Type B pancreatic cell (in vitro differentiated cells): ENCODE measurements at regions not wholly inside any gene's neighbourhood (a gene's known extent, or its start where the extent isn't known, plus 50 kb on each side); places are given as distances from the start of the nearest gene placed in this dataset.

Experiments
- DNase-seq: peaks from one replicate; pipeline ENCODE4 v3.0.0; 2021; ENCODE audit warnings: mixed read lengths; ENCODE audit not compliant: unreplicated experiment; ENCODE audit errors: extremely low spot score
- H3K27ac Mint-ChIP-seq: 2 replicates; pipeline ENCODE4 v1.8.0; 2021; ENCODE audit warnings: mild to moderate bottlenecking, mixed read lengths
- H3K27me3 Mint-ChIP-seq: 2 replicates; pipeline ENCODE4 v1.8.0; 2021; ENCODE audit warnings: mixed read lengths
- H3K36me3 Mint-ChIP-seq: 2 replicates; pipeline ENCODE4 v1.8.0; 2021; ENCODE audit warnings: mixed read lengths
- H3K4me1 Mint-ChIP-seq: one replicate; pipeline ENCODE4 v1.8.0; 2021; ENCODE audit warnings: mixed read lengths; ENCODE audit not compliant: unreplicated experiment
- H3K4me3 Mint-ChIP-seq: 2 replicates; pipeline ENCODE4 v1.8.0; 2021; ENCODE audit warnings: mild to moderate bottlenecking, mixed read lengths
- H3K9me3 Mint-ChIP-seq: 2 replicates; pipeline ENCODE4 v1.8.0; 2021; ENCODE audit warnings: mixed read lengths
- CTCF ChIP-seq: fragments of 200-600 bp; sonication (generic); conservative IDR thresholded peaks from 2 replicates; pipeline ENCODE4 v1.5.0; 2021; ENCODE audit warnings: antibody characterized with exemption, mild to moderate bottlenecking

GRCh38 chr16:86387468-86388440 lies 122.6 kb upstream of the FOXF1 start:
- H3K4me3 Mint-ChIP-seq, result no peak overlapping the region

GRCh38 chr16:86388976-86389375 lies 121.4 kb upstream of the FOXF1 start:
- peaks cover 6% of the 10 kb centered on the region for H3K4me1 Mint-ChIP-seq
- DNase-seq, result no peak
- H3K9me3 Mint-ChIP-seq, result no peaks in the 10 kb centered on the region
- H3K27me3 Mint-ChIP-seq, result peaks cover 36% of the 10 kb centered on the region
- TF ChIP-seq CTCF, result no peak
- no peaks in the 10 kb centered on the region for H3K36me3 Mint-ChIP-seq
- H3K4me3 Mint-ChIP-seq, result no peak overlapping the region
- H3K27ac Mint-ChIP-seq, result no peak overlapping the region

More at GRCh38 chr16:86387468-86388440, 122.6 kb upstream of the FOXF1 start:
- H3K9me3 Mint-ChIP-seq, result no peaks in the 10 kb centered on the region
- no peaks in the 10 kb centered on the region for H3K36me3 Mint-ChIP-seq
- no peak for TF ChIP-seq CTCF
- DNase-seq, result no peak
- H3K27ac Mint-ChIP-seq, result no peak overlapping the region
- peaks cover 14% of the 10 kb centered on the region for H3K4me1 Mint-ChIP-seq
- H3K27me3 Mint-ChIP-seq, result peaks cover 43% of the 10 kb centered on the region

- H3K4me3 Mint-ChIP-seq, result no peak overlapping the region
- H3K27ac Mint-ChIP-seq, result no peak overlapping the region
- peaks cover 36% of the 10 kb centered on the region for H3K27me3 Mint-ChIP-seq
- H3K9me3 Mint-ChIP-seq, result no peaks in the 10 kb centered on the region
- no peak for DNase-seq
- no peak for TF ChIP-seq CTCF
- H3K36me3 Mint-ChIP-seq, result no peaks in the 10 kb centered on the region
- peaks cover 5% of the 10 kb centered on the region for H3K4me1 Mint-ChIP-seq
Observed at GRCh38 chr16:86389566-86390328, 120.6 kb upstream of the FOXF1 start.

GRCh38 chr16:86390335-86390734 lies 120.0 kb upstream of the FOXF1 start:
- Mint-ChIP-seq H3K36me3 (no peaks in the 10 kb centered on the region), H3K4me1 (peaks cover 7% of the 10 kb centered on the region), H3K27ac (no peak overlapping the region), H3K4me3 (no peak overlapping the region), H3K27me3 (peaks cover 36% of the 10 kb centered on the region), H3K9me3 (no peaks in the 10 kb centered on the region)
- TF ChIP-seq CTCF, result no peak
- no peak for DNase-seq

- Mint-ChIP-seq H3K9me3 (no peaks in the 10 kb centered on the region), H3K27ac (no peak overlapping the region), H3K27me3 (peaks cover 32% of the 10 kb centered on the region), H3K4me1 (peaks cover 14% of the 10 kb centered on the region), H3K36me3 (no peaks in the 10 kb centered on the region), H3K4me3 (no peak overlapping the region)
- DNase-seq, result no peak
- no peak for TF ChIP-seq CTCF
Observed at GRCh38 chr16:86391486-86391885, 118.8 kb upstream of the FOXF1 start.
